ENCODE measurements at regions not wholly inside any gene's neighbourhood (a gene's known extent, or its start where the extent isn't known, plus 50 kb on each side); places are given as distances from the start of the nearest gene placed in this dataset.

GRCh38 chr22:22946131-22946530 lies 58.5 kb downstream of the IGLL5 start:
- DNase-seq (no peak), ATAC-seq (ENCODE audit: low FRiP score in 2 of 2) (no peak)
- no peak overlapping the region for H3K4me3 ChIP-seq
- H3K4me1 ChIP-seq, result no peaks in the 10 kb centered on the region
- WGBS, 2 donors, result 77% methylated on average over 5 of the region's 5 CpGs
- TF ChIP-seq EP300 (IDR thresholded peaks at IDR 0.05) (no peak), CTCF (IDR thresholded peaks at IDR 0.05) (no peak), POLR2A (IDR thresholded peaks at IDR 0.05) (no peak), POLR2AphosphoS5 (IDR thresholded peaks at IDR 0.05) (no peak)
- no peaks in the 10 kb centered on the region for H3K36me3 ChIP-seq
- no peaks in the 10 kb centered on the region for H3K27me3 ChIP-seq
- no peak overlapping the region for H3K27ac ChIP-seq
- no peaks in the 10 kb centered on the region for H3K9me3 ChIP-seq

- H3K4me1 ChIP-seq, result no peaks in the 10 kb centered on the region
- no peak overlapping the region for H3K27ac ChIP-seq
- no peaks in the 10 kb centered on the region for H3K27me3 ChIP-seq
- H3K36me3 ChIP-seq, result no peaks in the 10 kb centered on the region
- no peak for DNase-seq
- ATAC-seq (ENCODE audit: low FRiP score in 2 of 2), result no peak
- TF ChIP-seq POLR2AphosphoS5 (IDR thresholded peaks at IDR 0.05) (no peak), CTCF (IDR thresholded peaks at IDR 0.05) (no peak), POLR2A (IDR thresholded peaks at IDR 0.05) (no peak)
- no peak overlapping the region for H3K4me3 ChIP-seq
- H3K9me3 ChIP-seq, result no peaks in the 10 kb centered on the region
- 84 to 90% methylated on average over 9 to 10 of the region's 10 CpGs for WGBS, 2 donors
Measured at GRCh38 chr22:22948651-22949571, 61.3 kb downstream of the IGLL5 start.

GRCh38 chr22:22949953-22950352 lies 62.3 kb downstream of the IGLL5 start:
- no peak for DNase-seq
- WGBS, 2 donors, result 93 to 100% methylated on average over 1 of the region's 1 CpG
- Histone ChIP-seq H3K36me3 (no peaks in the 10 kb centered on the region), H3K27ac (no peak overlapping the region), H3K4me3 (no peak overlapping the region), H3K4me1 (no peaks in the 10 kb centered on the region), H3K27me3 (no peaks in the 10 kb centered on the region), H3K9me3 (no peaks in the 10 kb centered on the region)
- no peak for ATAC-seq (ENCODE audit: low FRiP score in 2 of 2)
- no peak for TF ChIP-seq EP300 (IDR thresholded peaks at IDR 0.05)
- no peak for TF ChIP-seq CTCF (IDR thresholded peaks at IDR 0.05)
- no peak for TF ChIP-seq POLR2AphosphoS5 (IDR thresholded peaks at IDR 0.05)
- no peak for TF ChIP-seq POLR2A (IDR thresholded peaks at IDR 0.05)

- H3K4me1 ChIP-seq, result no peaks in the 10 kb centered on the region
- ATAC-seq (ENCODE audit: low FRiP score in 2 of 2) (no peak), DNase-seq (no peak)
- no peaks in the 10 kb centered on the region for H3K27me3 ChIP-seq
- no peaks in the 10 kb centered on the region for H3K9me3 ChIP-seq
- no peak for TF ChIP-seq POLR2A (IDR thresholded peaks at IDR 0.05)
- TF ChIP-seq EP300 (IDR thresholded peaks at IDR 0.05), result no peak
- TF ChIP-seq POLR2AphosphoS5 (IDR thresholded peaks at IDR 0.05), result no peak
- no peak for TF ChIP-seq CTCF (IDR thresholded peaks at IDR 0.05)
- 93 to 94% methylated on average over 3 to 4 of the region's 4 CpGs for WGBS, 2 donors
- H3K4me3 ChIP-seq, result no peak overlapping the region
- no peaks in the 10 kb centered on the region for H3K36me3 ChIP-seq
- H3K27ac ChIP-seq, result no peak overlapping the region
Measured at GRCh38 chr22:22951035-22951434, 63.4 kb downstream of the IGLL5 start.

Data from upper lobe of left lung (tissue), 6 donors.